Astrocyte (in vitro differentiated cells and primary cell): ENCODE measurements at regions not wholly inside any gene's neighbourhood (a gene's known extent, or its start where the extent isn't known, plus 50 kb on each side); places are given as distances from the start of the nearest gene placed in this dataset.
A peak's percentile ranks its signal among the peaks of the same experiment; 100 is the strongest.

Experiments used
- DNase-seq: peaks from one replicate; pipeline ENCODE4 v3.0.0-alpha.2; 2010; ENCODE audit warnings: low read depth
- FAIRE-seq: peaks from 2 replicates; lab custom pipeline; 2011; peaks lifted over from hg19 to GRCh38; lab: Jason Lieb, UNC
- H2AFZ ChIP-seq: 2 replicates; pipeline ENCODE4 v1.6.0; 2012; ENCODE audit warnings: low read depth, low read length, inconsistent platforms
- H3K27ac ChIP-seq: 2 replicates; pipeline ENCODE4 v1.5.1; 2011; ENCODE audit warnings: low read depth, low read length, inconsistent platforms
- H3K27me3 ChIP-seq: 2 replicates; pipeline ENCODE4 v1.6.0; 2011; ENCODE audit warnings: low read length, inconsistent platforms; ENCODE audit not compliant: insufficient read depth
- H3K36me3 ChIP-seq: 2 replicates; pipeline ENCODE4 v1.5.1; 2011; ENCODE audit warnings: low read length, inconsistent platforms; ENCODE audit not compliant: insufficient read depth
- H3K4me1 ChIP-seq: 2 replicates; pipeline ENCODE4 v1.5.1; 2011; ENCODE audit warnings: low read length, inconsistent platforms; ENCODE audit not compliant: insufficient read depth
- H3K4me2 ChIP-seq: 2 replicates; pipeline ENCODE4 v1.6.0; 2012; ENCODE audit warnings: low read length, inconsistent platforms
- H3K4me3 ChIP-seq: 2 replicates; pipeline ENCODE4 v1.5.1; 2011; ENCODE audit warnings: low read depth, mild to moderate bottlenecking, low read length, inconsistent platforms; ENCODE audit not compliant: insufficient read depth
- H3K79me2 ChIP-seq: 2 replicates; pipeline ENCODE4 v1.6.0; 2012; ENCODE audit warnings: mild to moderate bottlenecking, low read length, inconsistent platforms; ENCODE audit not compliant: insufficient read depth
- H3K9ac ChIP-seq: 2 replicates; pipeline ENCODE4 v1.6.0; 2012; ENCODE audit warnings: mild to moderate bottlenecking, low read length, inconsistent platforms
- H3K9me3 ChIP-seq: 2 replicates; pipeline ENCODE4 v1.5.1; 2012; ENCODE audit warnings: low read depth, mild to moderate bottlenecking, low read length, inconsistent platforms; ENCODE audit not compliant: insufficient read depth
- H4K20me1 ChIP-seq: 2 replicates; pipeline ENCODE4 v1.6.0; 2012; ENCODE audit warnings: low read length, inconsistent platforms; ENCODE audit not compliant: insufficient read depth
- H3K27ac Mint-ChIP-seq: one replicate; pipeline ENCODE4 v1.8.0; 2021; ENCODE audit warnings: mild to moderate bottlenecking, mixed read lengths; ENCODE audit not compliant: unreplicated experiment
- H3K27me3 Mint-ChIP-seq: one replicate; pipeline ENCODE4 v1.8.0; 2021; ENCODE audit warnings: low read depth, mixed read lengths; ENCODE audit not compliant: unreplicated experiment
- H3K36me3 Mint-ChIP-seq: one replicate; pipeline ENCODE4 v1.8.0; 2021; ENCODE audit warnings: low read depth, mixed read lengths; ENCODE audit not compliant: unreplicated experiment
- H3K4me1 Mint-ChIP-seq: one replicate; pipeline ENCODE4 v1.8.0; 2021; ENCODE audit warnings: low read depth, mixed read lengths; ENCODE audit not compliant: unreplicated experiment
- H3K4me3 Mint-ChIP-seq: one replicate; pipeline ENCODE4 v1.8.0; 2021; ENCODE audit warnings: mild to moderate bottlenecking, moderate library complexity, mixed read lengths; ENCODE audit not compliant: unreplicated experiment
- H3K9me3 Mint-ChIP-seq: one replicate; pipeline ENCODE4 v1.8.0; 2021; ENCODE audit warnings: mild to moderate bottlenecking, mixed read lengths; ENCODE audit not compliant: unreplicated experiment
- EZH2 ChIP-seq: IDR thresholded peaks from 2 replicates; pipeline ENCODE4 v1.6.1; 2012; ENCODE audit warnings: mild to moderate bottlenecking, low read length, inconsistent platforms; ENCODE audit not compliant: insufficient read depth
- TF ChIP-seq, protein P1 (sequence below): IDR thresholded peaks from 2 replicates; pipeline ENCODE4 v1.5.1; 2011; ENCODE audit warnings: low read depth, mild to moderate bottlenecking, inconsistent platforms, low read length, moderate library complexity; ENCODE audit not compliant: insufficient read depth

DNA sequence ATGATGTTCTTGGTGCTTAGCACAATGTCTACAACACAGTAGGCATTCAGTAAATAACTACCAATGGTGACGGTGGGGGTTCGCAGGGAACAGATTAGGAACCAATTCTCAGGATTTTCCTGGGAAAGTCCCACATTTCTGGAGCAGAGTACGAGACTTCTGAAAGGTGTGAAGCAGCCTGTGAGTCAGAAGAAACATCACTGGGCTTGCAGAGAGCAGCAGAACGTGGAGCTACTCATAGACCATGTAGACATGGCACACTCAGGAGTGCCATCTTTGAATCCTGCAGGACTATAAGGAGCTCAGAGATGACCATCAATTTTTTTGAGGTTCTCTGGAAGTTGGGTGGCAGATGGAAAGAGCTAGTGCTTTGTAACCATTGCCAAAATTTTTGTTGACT lies 106.6 kb upstream of the ANKRD55 start:
- H3K4me1 ChIP-seq, result no peaks in the 10 kb centered on the region
- no peaks in the 10 kb centered on the region for H3K36me3 ChIP-seq
- H3K79me2 ChIP-seq, result no peaks in the 10 kb centered on the region
- no peaks in the 10 kb centered on the region for H3K27me3 ChIP-seq
- DNase-seq (no peak), FAIRE-seq (peak; percentile 23)
- peaks cover 4% of the 10 kb centered on the region for H3K4me1 Mint-ChIP-seq
- H3K9me3 ChIP-seq, result no peaks in the 10 kb centered on the region
- no peak overlapping the region for H3K4me3 ChIP-seq
- H3K36me3 Mint-ChIP-seq, result no peaks in the 10 kb centered on the region
- TF ChIP-seq, protein P1, sequence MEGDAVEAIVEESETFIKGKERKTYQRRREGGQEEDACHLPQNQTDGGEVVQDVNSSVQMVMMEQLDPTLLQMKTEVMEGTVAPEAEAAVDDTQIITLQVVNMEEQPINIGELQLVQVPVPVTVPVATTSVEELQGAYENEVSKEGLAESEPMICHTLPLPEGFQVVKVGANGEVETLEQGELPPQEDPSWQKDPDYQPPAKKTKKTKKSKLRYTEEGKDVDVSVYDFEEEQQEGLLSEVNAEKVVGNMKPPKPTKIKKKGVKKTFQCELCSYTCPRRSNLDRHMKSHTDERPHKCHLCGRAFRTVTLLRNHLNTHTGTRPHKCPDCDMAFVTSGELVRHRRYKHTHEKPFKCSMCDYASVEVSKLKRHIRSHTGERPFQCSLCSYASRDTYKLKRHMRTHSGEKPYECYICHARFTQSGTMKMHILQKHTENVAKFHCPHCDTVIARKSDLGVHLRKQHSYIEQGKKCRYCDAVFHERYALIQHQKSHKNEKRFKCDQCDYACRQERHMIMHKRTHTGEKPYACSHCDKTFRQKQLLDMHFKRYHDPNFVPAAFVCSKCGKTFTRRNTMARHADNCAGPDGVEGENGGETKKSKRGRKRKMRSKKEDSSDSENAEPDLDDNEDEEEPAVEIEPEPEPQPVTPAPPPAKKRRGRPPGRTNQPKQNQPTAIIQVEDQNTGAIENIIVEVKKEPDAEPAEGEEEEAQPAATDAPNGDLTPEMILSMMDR, result no peak
- no peak for TF ChIP-seq EZH2
- H3K4me2 ChIP-seq, result no peak overlapping the region
- H4K20me1 ChIP-seq, result no peaks in the 10 kb centered on the region
- H2AFZ ChIP-seq, result no peak overlapping the region
- peaks cover 8% of the 10 kb centered on the region for H3K9me3 Mint-ChIP-seq
- H3K27ac ChIP-seq, result no peak overlapping the region
- no peak overlapping the region for H3K27ac Mint-ChIP-seq
- H3K27me3 Mint-ChIP-seq, result no peaks in the 10 kb centered on the region
- H3K4me3 Mint-ChIP-seq, result no peak overlapping the region
- no peak overlapping the region for H3K9ac ChIP-seq

DNA sequence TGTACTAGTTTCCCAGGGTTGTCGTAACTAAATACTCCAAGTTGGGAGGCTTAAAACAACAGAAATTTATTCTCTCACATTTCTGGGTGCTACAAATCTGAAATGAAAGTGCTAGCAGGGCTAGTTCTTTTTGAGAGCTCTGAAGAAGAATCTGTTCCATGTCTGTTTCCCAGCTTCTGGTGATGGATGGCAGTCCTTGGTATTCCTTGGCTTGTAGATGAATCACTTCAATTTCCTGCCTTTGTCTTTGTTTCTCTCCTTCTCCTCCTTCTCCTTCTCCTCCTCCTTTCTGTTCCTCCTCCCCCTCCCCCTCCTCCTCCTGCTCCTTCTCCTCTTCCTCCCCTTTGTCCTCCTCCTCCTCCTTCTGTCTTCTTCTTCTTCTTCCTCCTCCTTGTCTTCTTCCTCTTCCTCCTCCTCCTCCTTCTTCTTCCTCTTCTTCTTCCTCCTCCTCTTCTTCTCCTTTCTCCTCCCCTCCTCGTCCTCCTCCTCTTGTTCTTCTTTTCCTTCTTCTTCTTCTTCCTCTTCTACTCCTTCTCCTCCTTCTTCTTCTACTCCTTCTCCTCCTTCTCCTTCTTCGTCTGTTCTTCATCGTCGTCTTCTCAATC lies 104.7 kb upstream of the ANKRD55 start:
- FAIRE-seq (no peak), DNase-seq (peak; percentile 18)
- Histone ChIP-seq H3K4me3 (no peak overlapping the region), H3K27me3 (no peaks in the 10 kb centered on the region), H4K20me1 (no peaks in the 10 kb centered on the region), H3K9ac (no peak overlapping the region), H3K4me1 (no peaks in the 10 kb centered on the region), H3K9me3 (no peaks in the 10 kb centered on the region), H3K36me3 (no peaks in the 10 kb centered on the region), H3K27ac (no peak overlapping the region), H2AFZ (no peak overlapping the region), H3K4me2 (no peak overlapping the region), H3K79me2 (no peaks in the 10 kb centered on the region)
- H3K4me1 Mint-ChIP-seq, result peaks cover 4% of the 10 kb centered on the region
- H3K27ac Mint-ChIP-seq, result no peak overlapping the region
- H3K4me3 Mint-ChIP-seq, result no peak overlapping the region
- TF ChIP-seq, protein P1, result no peak
- TF ChIP-seq EZH2, result no peak
- H3K9me3 Mint-ChIP-seq, result peaks cover 11% of the 10 kb centered on the region
- H3K27me3 Mint-ChIP-seq, result no peaks in the 10 kb centered on the region
- no peaks in the 10 kb centered on the region for H3K36me3 Mint-ChIP-seq

DNA sequence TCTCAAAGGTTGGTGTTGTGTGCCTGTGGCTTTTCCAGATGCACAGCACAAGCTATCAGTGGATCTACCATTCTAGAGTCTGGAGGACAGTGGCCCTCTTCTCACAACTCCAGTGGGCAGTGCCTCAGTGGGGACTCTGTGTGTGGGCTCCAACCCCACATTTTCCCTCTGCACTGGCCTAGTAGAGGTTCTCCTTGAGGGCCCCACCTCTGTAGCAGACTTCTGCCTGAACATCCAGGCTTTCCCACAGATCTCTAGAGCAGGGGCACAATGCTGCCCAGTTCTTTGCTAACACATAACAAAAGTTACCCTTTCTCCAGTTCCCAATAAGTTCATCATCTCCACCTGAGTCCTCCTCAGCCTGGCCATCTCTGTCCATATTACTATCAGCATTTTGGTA lies 102.1 kb upstream of the ANKRD55 start:
- no peaks in the 10 kb centered on the region for H3K79me2 ChIP-seq
- H3K9ac ChIP-seq, result no peak overlapping the region
- H4K20me1 ChIP-seq, result no peaks in the 10 kb centered on the region
- H2AFZ ChIP-seq, result no peak overlapping the region
- Mint-ChIP-seq H3K9me3 (peaks cover 14% of the 10 kb centered on the region), H3K4me3 (no peak overlapping the region), H3K27ac (peak overlapping the region; percentile 34), H3K36me3 (no peaks in the 10 kb centered on the region), H3K4me1 (peaks cover 12% of the 10 kb centered on the region), H3K27me3 (no peaks in the 10 kb centered on the region)
- H3K4me2 ChIP-seq, result no peak overlapping the region
- H3K4me3 ChIP-seq, result no peak overlapping the region
- no peaks in the 10 kb centered on the region for H3K27me3 ChIP-seq
- TF ChIP-seq EZH2, result no peak
- TF ChIP-seq, protein P1, result no peak
- H3K4me1 ChIP-seq, result no peaks in the 10 kb centered on the region
- no peaks in the 10 kb centered on the region for H3K9me3 ChIP-seq
- no peak for FAIRE-seq
- no peaks in the 10 kb centered on the region for H3K36me3 ChIP-seq
- DNase-seq, result no peak
- no peak overlapping the region for H3K27ac ChIP-seq
